Liver (tissue), 8 donors: ENCODE measurements at regions not wholly inside any gene's neighbourhood (a gene's known extent, or its start where the extent isn't known, plus 50 kb on each side); places are given as distances from the start of the nearest gene placed in this dataset.

ENCODE experiments used
- DNase-seq: peaks from one replicate; pipeline ENCODE4 v3.0.0-alpha.2; 2017; ENCODE audit warnings: low spot score
- H3K27ac ChIP-seq, 2 donors: one replicate each; pipeline ENCODE4 v1.7.0; 2013; ENCODE audit warnings: inconsistent platforms in 2 of 2, low read length in 2 of 2, control low read depth in 1 of 2, low read depth in 1 of 2, mild to moderate bottlenecking in 1 of 2
- H3K27me3 ChIP-seq, 4 donors: one replicate each; pipeline versions ENCODE4 v1.6.1 to v1.7.0; 2013; ENCODE audit warnings: low read length in 3 of 4, inconsistent platforms in 1 of 4, mild to moderate bottlenecking in 1 of 4, moderate library complexity in 1 of 4; ENCODE audit not compliant: control insufficient read depth in 4 of 4, insufficient read depth in 4 of 4
- H3K36me3 ChIP-seq, 4 donors: one replicate each; pipeline versions ENCODE4 v1.6.1 to v1.7.0; 2013; ENCODE audit warnings: low read length in 3 of 4, mild to moderate bottlenecking in 3 of 4, low read depth in 1 of 4, moderate library complexity in 1 of 4; ENCODE audit not compliant: control insufficient read depth in 4 of 4, insufficient read depth in 3 of 4
- H3K4me1 ChIP-seq, 4 donors: one replicate each; pipeline versions ENCODE4 v1.6.1 to v1.7.0; 2013; ENCODE audit warnings: low read length in 3 of 4, mild to moderate bottlenecking in 3 of 4, moderate library complexity in 1 of 4; ENCODE audit not compliant: control insufficient read depth in 4 of 4, insufficient read depth in 4 of 4
- H3K4me3 ChIP-seq, 3 donors: one replicate each; pipeline versions ENCODE4 v1.6.1 to v1.7.0; 2013; ENCODE audit warnings: low read length in 3 of 3, control low read depth in 1 of 3, low read depth in 1 of 3, mild to moderate bottlenecking in 1 of 3
- H3K9ac ChIP-seq, 2 donors: one replicate each; pipeline ENCODE4 v1.7.0; 2013; ENCODE audit warnings: low read length in 2 of 2, mild to moderate bottlenecking in 2 of 2, moderate library complexity in 2 of 2, control low read depth in 1 of 2, low read depth in 1 of 2
- H3K9me3 ChIP-seq, 4 donors: one replicate each; pipeline versions ENCODE4 v1.6.1 to v1.7.0; 2013; ENCODE audit warnings: low read length in 3 of 4; ENCODE audit not compliant: control insufficient read depth in 4 of 4
- ATF3 ChIP-seq: IDR thresholded peaks from 2 replicates; pipeline ENCODE4 v1.6.1; 2016; ENCODE audit warnings: antibody characterized with exemption
- CTCF ChIP-seq: fragments of 150-350 bp; IDR thresholded peaks from 2 replicates; pipeline ENCODE4 v1.5.1; 2017; ENCODE audit warnings: improper control_type of control experiment, low read depth, low read length; ENCODE audit not compliant: missing input control
- FOXA1 ChIP-seq: IDR thresholded peaks from 2 replicates; pipeline ENCODE4 v1.6.1; 2016; ENCODE audit warnings: antibody characterized with exemption
- GABPA ChIP-seq, 2 donors: IDR thresholded peaks in 1 of 2; conservative IDR thresholded peaks in 1 of 2; 2 replicates each; pipeline ENCODE4 v1.6.1; 2016; ENCODE audit warnings: antibody characterized with exemption in 2 of 2, mild to moderate bottlenecking in 1 of 2, moderate library complexity in 1 of 2
- MAX ChIP-seq: IDR thresholded peaks from 2 replicates; pipeline ENCODE4 v1.6.1; 2016; ENCODE audit warnings: antibody characterized with exemption
- NR2F2 ChIP-seq: IDR thresholded peaks from 2 replicates; pipeline ENCODE4 v1.6.1; 2016; ENCODE audit warnings: antibody characterized with exemption
- REST ChIP-seq: IDR thresholded peaks from 2 replicates; pipeline ENCODE4 v1.6.1; 2016; ENCODE audit warnings: antibody characterized with exemption, mild to moderate bottlenecking
- RXRA ChIP-seq, 2 donors: IDR thresholded peaks; 2 replicates each; pipeline ENCODE4 v1.6.1; 2017 to 2018; ENCODE audit warnings: antibody characterized with exemption in 2 of 2, mild to moderate bottlenecking in 1 of 2
- SP1 ChIP-seq: IDR thresholded peaks from 2 replicates; pipeline ENCODE4 v1.6.1; 2018; ENCODE audit warnings: antibody characterized with exemption, mild to moderate bottlenecking
- TAF1 ChIP-seq: conservative IDR thresholded peaks from 2 replicates; pipeline ENCODE4 v1.6.1; 2016; ENCODE audit warnings: antibody characterized with exemption, mild to moderate bottlenecking
- YY1 ChIP-seq: IDR thresholded peaks from 2 replicates; pipeline ENCODE4 v1.6.1; 2016; ENCODE audit warnings: antibody characterized with exemption, mild to moderate bottlenecking
- WGBS: extraction: QIAGEN DNeasy Blood & Tissue Kit; methylation state at CpG from one replicate; pipeline ENCODE4 v1.1.7; 2013; 5-methylcytosine and 5-hydroxymethylcytosine counted together
- donor health status: healthy.
- donor health status: healthy.
- donor health status: healthy.
- donor health status: healthy.
- donor health status: healthy.

- Histone ChIP-seq H3K4me1 (no peaks in the 10 kb centered on the region), H3K27ac (no peak overlapping the region), H3K4me3 (no peak overlapping the region), H3K36me3 (no peaks in the 10 kb centered on the region), H3K9ac (no peak overlapping the region), H3K9me3 (no peaks in the 10 kb centered on the region), H3K27me3 (no peaks in the 10 kb centered on the region)
- DNase-seq, result no peak
- 98% methylated on average over 1 of the region's 1 CpG for WGBS
- TF ChIP-seq SP1 (no peak), GABPA (IDR thresholded peaks at IDR 0.05 in 1 of 2, conservative IDR thresholded peaks at IDR 0.05 in 1 of 2) (no peak), TAF1 (no peak), ATF3 (no peak), NR2F2 (no peak), RXRA (IDR thresholded peaks at IDR 0.05) (no peak), REST (no peak), YY1 (no peak), MAX (no peak)
Measured at GRCh38 chr1:218835609-218836008, 338.1 kb upstream of the LYPLAL1 start.

- Histone ChIP-seq H3K27me3 (no peaks in the 10 kb centered on the region), H3K4me1 (no peaks in the 10 kb centered on the region), H3K9ac (no peak overlapping the region), H3K27ac (no peak overlapping the region), H3K4me3 (no peak overlapping the region), H3K36me3 (no peaks in the 10 kb centered on the region), H3K9me3 (no peaks in the 10 kb centered on the region)
- no peak for DNase-seq
- 82% methylated on average over 3 of the region's 3 CpGs for WGBS
- TF ChIP-seq GABPA (IDR thresholded peaks at IDR 0.05 in 1 of 2, conservative IDR thresholded peaks at IDR 0.05 in 1 of 2) (no peak), TAF1 (no peak), ATF3 (no peak), REST (no peak), RXRA (IDR thresholded peaks at IDR 0.05) (no peak), CTCF (no peak), FOXA1 (no peak), YY1 (no peak)
Measured at GRCh38 chr1:218836264-218836663, 337.4 kb upstream of the LYPLAL1 start.
